ENCODE measurements at regions not wholly inside any gene's neighbourhood (a gene's known extent, or its start where the extent isn't known, plus 50 kb on each side); places are given as distances from the start of the nearest gene placed in this dataset.

GRCh38 chr2:226607379-226607778 lies 192.2 kb downstream of the IRS1 start:
- Mint-ChIP-seq H3K27ac (no peak overlapping the region), H3K27me3 (peaks cover 42% of the 10 kb centered on the region), H3K36me3 (ENCODE audit: low read depth) (no peaks in the 10 kb centered on the region), H3K4me3 (no peak overlapping the region), H3K9me3 (no peaks in the 10 kb centered on the region), H3K4me1 (ENCODE audit: low read depth) (no peaks in the 10 kb centered on the region)
- DNase-seq, result no peak
- peaks cover 0 to 2% of the 10 kb centered on the region in 2 experiments for H3K27me3 ChIP-seq (ENCODE audit: control insufficient read depth in 1 of 2, insufficient read depth in 2 of 2, low read length in 2 of 2)
- no peaks in the 10 kb centered on the region for H3K4me1 ChIP-seq (ENCODE audit: insufficient read depth, low read length)
- no peak for ATAC-seq (ENCODE audit: poor library complexity)
- no peaks in the 10 kb centered on the region for H3K36me3 ChIP-seq (ENCODE audit: insufficient read depth, low read length)
- no peak for TF ChIP-seq CTCF (IDR thresholded peaks at IDR 0.05)
- CTCF ChIA-PET, result no interaction called here
- H3K9me3 ChIP-seq (ENCODE audit: control insufficient read depth in 1 of 2, insufficient read depth in 1 of 2, low read length in 2 of 2), result no peaks in the 10 kb centered on the region
- H3K4me3 ChIP-seq (ENCODE audit: low read length), result no peak overlapping the region
- POLR2A ChIA-PET, result no interaction called here
- H3K27ac ChIP-seq (ENCODE audit: low read depth in 1 of 2, low read length in 2 of 2), result no peak overlapping the region
- intact Hi-C loops (cut with DNase I, micrococcal nuclease), result no loop called here

DNA sequence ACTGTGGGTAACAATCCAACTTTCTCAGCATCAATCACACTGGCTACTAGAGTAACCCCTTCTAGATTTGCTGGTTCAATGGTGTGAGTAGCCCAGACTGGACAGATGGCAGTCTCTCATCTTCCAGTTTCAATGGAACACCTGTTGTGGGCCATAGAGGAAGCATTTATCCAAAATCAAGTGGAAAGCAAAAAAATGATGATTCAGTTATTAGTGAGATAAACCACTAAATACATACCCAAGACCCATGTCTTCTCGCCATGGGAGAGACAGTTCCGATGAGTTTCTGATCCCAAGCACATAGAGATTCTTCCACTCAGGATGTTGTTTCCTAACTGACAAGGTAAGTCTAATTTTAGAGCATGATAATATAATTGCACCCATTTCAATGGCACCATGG lies 194.0 kb downstream of the IRS1 start:
- intact Hi-C loops (cut with DNase I, micrococcal nuclease), result no loop called here
- Mint-ChIP-seq H3K4me3 (no peak overlapping the region), H3K27me3 (peaks cover 49% of the 10 kb centered on the region), H3K9me3 (no peaks in the 10 kb centered on the region), H3K4me1 (ENCODE audit: low read depth) (no peaks in the 10 kb centered on the region), H3K27ac (no peak overlapping the region), H3K36me3 (ENCODE audit: low read depth) (no peaks in the 10 kb centered on the region)
- POLR2A ChIA-PET, result no interaction called here
- Histone ChIP-seq H3K9me3 (ENCODE audit: control insufficient read depth in 1 of 2, insufficient read depth in 1 of 2, low read length in 2 of 2) (no peaks in the 10 kb centered on the region), H3K36me3 (ENCODE audit: insufficient read depth, low read length) (no peaks in the 10 kb centered on the region), H3K4me3 (ENCODE audit: low read length) (no peak overlapping the region), H3K27me3 (ENCODE audit: control insufficient read depth in 1 of 2, insufficient read depth in 2 of 2, low read length in 2 of 2) (peaks cover 0 to 2% of the 10 kb centered on the region in 2 experiments), H3K27ac (ENCODE audit: low read depth in 1 of 2, low read length in 2 of 2) (no peak overlapping the region), H3K4me1 (ENCODE audit: insufficient read depth, low read length) (no peaks in the 10 kb centered on the region)
- DNase-seq (no peak), ATAC-seq (ENCODE audit: poor library complexity) (no peak)
- CTCF ChIA-PET, result no interaction called here
- no peak for TF ChIP-seq CTCF (IDR thresholded peaks at IDR 0.05)

DNA sequence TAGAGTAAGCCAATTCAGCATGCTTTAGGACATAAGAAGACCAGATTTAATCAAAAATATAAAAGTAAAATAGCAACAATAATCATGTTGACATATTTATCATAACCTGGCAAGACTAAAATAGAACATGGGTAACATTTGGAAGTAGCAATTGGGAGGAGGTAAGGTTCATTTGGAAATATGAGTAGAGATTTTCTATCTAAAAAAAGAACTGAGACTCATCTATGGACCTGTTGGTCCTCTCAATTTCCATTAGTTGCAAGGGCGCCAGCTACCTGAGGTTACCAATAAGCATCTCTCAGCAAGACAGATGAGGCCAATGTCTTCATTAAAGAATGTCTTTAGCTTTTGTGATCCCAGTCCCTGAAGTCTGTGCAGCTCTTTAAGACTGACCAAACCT lies 196.0 kb downstream of the IRS1 start:
- Histone ChIP-seq H3K4me1 (ENCODE audit: insufficient read depth, low read length) (no peaks in the 10 kb centered on the region), H3K27ac (ENCODE audit: low read depth in 1 of 2, low read length in 2 of 2) (no peak overlapping the region), H3K4me3 (ENCODE audit: low read length) (no peak overlapping the region), H3K36me3 (ENCODE audit: insufficient read depth, low read length) (no peaks in the 10 kb centered on the region), H3K9me3 (ENCODE audit: control insufficient read depth in 1 of 2, insufficient read depth in 1 of 2, low read length in 2 of 2) (no peaks in the 10 kb centered on the region), H3K27me3 (ENCODE audit: control insufficient read depth in 1 of 2, insufficient read depth in 2 of 2, low read length in 2 of 2) (peaks cover 0 to 2% of the 10 kb centered on the region in 2 experiments)
- Mint-ChIP-seq H3K27ac (no peak overlapping the region), H3K4me3 (no peak overlapping the region), H3K36me3 (ENCODE audit: low read depth) (no peaks in the 10 kb centered on the region), H3K27me3 (peaks cover 54% of the 10 kb centered on the region), H3K4me1 (ENCODE audit: low read depth) (no peaks in the 10 kb centered on the region), H3K9me3 (no peaks in the 10 kb centered on the region)
- DNase-seq (no peak), ATAC-seq (ENCODE audit: poor library complexity) (no peak)
- no peak for TF ChIP-seq CTCF (IDR thresholded peaks at IDR 0.05)
- ChIA-PET CTCF (no interaction called here), POLR2A (no interaction called here)
- intact Hi-C loops (cut with DNase I, micrococcal nuclease), result no loop called here
